Fibroblast of peridontal ligament (primary cell): ENCODE measurements at regions not wholly inside any gene's neighbourhood (a gene's known extent, or its start where the extent isn't known, plus 50 kb on each side); places are given as distances from the start of the nearest gene placed in this dataset.
"Not testable (repeated sequence)": the region's sequence is repeated elsewhere in the genome, so short reads cannot be mapped to it uniquely, and the experiment has no call there.

ENCODE experiments used
- DNase-seq: peaks from one replicate; pipeline ENCODE4 v3.0.0-alpha.2; 2010; ENCODE audit errors: extremely low read depth

DNA sequence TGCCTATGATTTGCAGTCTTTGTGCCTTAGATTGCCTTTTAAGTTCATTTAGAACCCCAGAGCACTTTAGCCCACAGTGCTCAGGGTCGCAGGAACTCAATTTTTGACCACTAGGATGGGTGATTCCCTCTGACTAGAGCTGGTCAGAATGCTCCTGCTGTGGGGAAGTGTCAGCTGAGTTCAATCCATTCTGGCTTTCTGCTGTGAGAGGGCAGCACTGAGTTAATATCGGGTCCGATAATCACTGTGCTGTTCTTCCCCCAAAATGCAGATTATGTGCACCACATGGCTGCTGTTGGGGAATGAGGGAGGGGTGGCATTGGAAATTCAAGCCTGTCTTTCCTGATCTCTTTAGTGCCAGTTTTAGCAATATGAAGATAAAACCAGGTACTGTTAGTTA, 886.4 kb downstream of the DNAJB9 start:
- no peak for DNase-seq

DNA sequence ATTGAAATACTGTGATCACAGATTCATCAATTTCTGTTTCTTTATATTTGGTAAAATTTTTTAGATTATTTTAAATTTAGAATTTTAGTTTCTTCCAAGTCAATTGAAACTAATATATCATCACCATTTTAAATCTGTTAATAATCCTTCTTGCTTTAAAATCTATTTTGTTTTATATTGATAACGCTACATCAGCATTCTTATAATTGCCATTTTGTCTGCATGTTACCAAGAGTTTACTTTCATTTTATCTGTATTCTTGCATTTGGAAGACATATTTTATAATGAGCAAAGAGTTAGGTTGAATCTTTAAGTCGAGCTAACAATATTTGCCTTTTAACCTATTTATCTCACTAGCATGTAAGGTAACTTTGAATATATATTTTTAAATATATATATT, 890.6 kb downstream of the DNAJB9 start:
- no peak for DNase-seq

DNA sequence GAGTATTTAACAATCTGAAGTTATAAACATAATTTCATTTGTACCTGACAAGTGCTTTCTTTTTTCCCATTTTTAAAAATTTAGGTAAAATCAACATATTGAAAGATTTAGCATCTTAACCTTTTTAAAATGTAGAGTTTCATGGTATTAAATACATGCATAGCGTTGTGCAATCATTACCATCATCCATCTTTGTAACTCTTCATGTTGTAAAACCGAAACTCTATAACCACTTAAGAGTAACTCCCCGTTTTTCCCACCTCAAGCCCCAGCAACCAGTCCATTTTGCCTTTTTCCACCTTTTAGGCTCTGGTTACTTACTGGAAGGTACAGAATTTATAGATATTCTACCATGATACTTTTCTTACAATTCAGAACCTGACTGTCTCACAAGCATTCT, 892.5 kb downstream of the DNAJB9 start:
- no peak for DNase-seq

DNA sequence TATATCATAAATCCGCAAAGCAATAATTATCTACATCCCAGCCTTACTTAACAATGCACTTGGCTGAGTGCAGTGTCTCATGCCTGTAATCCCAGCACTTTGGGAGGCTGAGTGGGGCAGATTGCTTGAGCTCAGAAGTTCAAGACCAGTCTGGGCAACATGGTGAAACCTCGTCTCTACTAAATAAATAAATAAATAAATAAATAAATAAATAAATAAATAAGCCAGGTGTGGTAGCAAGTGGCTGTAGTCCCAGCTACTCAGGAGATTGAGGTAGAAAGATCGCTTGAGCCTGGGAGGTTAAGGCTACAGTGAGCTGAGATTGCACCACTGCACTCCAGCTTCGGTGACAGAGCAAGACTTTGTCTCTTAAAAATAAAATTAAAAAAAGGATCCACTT, 898.1 kb downstream of the DNAJB9 start:
- DNase-seq = not testable (repeated sequence)

DNA sequence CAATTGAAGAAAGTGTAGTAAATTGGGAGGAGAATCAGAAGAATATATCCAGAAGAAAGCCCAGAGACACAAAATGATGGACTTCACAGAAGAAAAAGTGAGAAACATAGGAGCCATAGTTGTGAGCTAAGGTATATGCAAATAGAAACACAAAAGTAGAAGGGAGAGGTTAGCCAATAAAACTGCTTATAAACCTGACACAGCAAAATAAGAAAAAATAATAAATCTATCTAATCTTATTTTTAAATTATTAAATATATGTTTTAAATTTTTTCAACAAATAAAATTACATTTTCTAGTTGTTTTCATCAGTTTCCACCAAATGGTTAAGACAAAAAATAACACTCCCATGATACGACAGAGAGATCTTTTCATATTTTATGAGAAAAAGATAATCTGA, 903.5 kb downstream of the DNAJB9 start:
- no peak for DNase-seq

DNA sequence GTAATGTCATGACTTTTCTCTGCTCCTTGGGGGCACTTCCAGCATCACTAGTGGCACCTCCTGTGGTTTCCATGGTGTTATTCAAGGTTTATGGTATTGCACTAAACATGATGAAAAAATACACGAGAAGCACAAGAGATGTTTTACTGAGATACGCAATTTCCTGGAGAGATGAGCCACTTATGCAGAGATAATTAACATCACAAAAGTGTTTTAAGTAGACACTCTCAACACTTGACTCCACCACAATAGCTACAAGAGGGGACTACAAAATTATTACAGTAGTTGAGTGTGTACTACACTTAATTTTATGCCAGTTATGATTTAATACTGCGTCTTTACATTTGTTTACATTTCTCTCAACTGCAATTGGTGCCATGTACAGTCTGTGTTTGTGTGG, 906.7 kb downstream of the DNAJB9 start:
- no peak for DNase-seq

DNA sequence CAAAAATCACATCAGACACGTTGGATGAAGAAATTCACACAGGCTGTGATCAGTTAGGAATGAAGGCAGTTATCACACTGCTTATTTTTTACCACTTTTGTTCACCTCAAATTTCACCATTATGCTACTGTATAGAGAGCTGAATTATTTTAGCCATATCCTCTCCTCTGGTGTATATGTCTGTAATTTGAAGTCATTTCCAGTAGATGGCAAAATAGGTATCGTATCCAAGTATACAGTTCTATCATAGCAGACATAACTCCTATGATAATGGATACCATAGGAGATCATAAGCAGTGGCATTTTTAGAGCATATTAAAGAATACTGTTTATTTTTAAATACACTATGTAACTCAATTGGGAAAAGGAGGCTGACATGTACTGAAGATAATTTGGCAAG, 909.7 kb downstream of the DNAJB9 start:
- no peak for DNase-seq

DNA sequence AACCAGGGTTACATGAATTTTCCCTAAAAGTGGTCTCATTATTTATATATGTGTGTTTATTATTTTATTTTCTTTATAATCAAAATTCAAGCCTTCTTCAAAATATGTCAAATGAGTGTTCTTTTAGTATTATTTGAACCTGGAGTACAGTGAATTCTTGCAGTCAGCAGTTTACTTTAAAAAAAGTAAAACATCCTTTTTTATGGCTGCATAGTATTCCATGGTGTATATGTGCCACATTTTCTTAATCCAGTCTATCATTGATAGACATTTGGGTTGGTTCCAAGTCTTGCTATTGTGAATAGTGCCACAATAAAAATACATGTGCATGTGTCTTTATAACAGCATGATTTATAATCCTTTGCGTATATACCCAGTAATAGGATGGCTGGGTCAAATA, 920.9 kb downstream of the DNAJB9 start:
- not testable (repeated sequence) for DNase-seq

DNA sequence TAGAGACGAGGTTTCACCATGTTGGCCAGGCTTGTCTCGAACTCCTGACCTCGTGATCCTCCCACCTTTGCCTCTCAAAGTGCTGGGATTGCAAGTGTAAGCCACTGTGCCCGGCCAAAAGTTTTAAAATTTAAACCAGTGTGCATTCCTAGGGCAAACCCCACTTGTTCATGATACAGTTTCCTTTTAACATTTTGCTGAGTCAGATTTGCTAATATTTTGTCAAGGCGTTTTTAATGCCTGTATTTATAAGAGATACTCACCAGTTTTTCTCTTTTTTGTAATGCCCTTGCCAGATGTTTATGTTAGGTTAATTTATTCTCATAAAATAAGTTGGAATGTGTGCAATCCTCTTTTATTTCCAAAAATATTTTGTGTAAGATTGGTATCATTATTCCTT, 927.4 kb downstream of the DNAJB9 start:
- no peak for DNase-seq

DNA sequence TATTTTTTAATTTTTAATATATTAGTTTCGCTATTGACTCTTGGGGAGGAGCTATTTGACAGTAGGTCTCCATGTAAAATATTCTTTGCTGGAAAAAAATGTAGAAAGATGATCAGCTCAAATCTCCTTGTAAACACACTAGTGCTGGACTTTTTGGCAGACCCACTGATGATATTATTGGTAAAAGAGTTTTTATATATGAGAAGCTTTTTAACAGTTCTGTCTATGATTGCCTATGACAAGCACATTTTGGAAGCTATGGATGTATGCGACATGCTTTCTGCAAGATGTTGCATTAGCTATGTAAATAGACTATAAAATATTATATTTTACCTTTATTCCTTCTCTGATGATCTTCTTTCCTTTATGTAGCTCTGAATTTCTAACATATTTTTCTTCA, 928.5 kb downstream of the DNAJB9 start:
- no peak for DNase-seq

DNA sequence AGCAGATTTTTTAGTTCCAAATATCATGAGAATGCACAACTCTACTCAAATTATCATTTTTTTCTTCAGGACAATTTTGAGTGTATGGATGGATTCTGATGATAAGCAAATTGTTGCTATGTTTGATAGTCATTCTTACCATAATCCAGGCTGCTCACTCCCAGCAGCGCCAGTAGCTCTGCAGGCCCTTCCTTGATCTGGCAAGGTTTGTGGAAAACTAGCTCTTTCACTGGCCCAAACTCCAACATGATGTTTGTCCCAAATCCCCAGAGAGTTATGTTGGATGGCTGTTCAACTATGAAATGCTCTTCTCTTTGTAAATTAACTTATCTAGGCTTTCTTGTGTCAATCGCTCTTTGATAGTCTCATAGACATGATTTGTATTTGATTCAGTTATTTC, 933.7 kb downstream of the DNAJB9 start:
- DNase-seq = no peak

DNA sequence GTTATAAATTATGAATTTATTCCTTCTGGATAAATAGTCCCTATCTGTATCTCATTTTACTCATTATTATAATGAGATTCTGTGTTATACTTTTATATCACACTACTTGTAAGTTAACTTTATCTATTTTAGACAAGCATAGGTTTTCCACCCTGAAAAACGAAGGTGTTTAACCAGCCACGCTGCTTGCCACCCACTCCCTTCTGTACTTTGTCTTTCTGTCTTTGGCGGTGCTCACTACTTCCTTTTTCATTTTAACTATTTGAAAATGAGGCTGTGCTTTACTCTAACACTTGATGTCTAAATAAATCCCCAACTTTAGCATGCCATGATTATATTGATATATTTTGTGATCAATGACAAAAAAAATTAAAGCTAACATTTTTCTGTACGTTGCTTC, 952.9 kb downstream of the DNAJB9 start:
- no peak for DNase-seq

DNA sequence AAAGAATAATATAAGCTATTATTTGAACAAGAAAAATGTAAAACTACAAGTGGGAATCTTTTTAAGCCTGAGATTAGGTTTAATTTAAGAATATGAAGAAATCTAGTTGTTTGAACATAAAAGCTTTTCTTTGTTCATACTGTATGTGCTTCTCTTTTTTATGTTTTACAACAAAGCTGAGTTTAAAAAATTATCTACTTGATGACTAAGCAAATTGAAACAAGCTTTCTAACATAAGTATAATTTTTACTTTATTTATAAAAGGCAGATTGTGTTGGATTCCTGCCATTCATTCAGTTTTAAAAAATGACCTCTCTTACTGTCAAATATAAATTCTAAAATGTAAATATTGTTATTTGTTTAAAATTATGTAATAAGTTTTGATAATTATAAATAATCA, 958.2 kb downstream of the DNAJB9 start:
- DNase-seq = no peak

DNA sequence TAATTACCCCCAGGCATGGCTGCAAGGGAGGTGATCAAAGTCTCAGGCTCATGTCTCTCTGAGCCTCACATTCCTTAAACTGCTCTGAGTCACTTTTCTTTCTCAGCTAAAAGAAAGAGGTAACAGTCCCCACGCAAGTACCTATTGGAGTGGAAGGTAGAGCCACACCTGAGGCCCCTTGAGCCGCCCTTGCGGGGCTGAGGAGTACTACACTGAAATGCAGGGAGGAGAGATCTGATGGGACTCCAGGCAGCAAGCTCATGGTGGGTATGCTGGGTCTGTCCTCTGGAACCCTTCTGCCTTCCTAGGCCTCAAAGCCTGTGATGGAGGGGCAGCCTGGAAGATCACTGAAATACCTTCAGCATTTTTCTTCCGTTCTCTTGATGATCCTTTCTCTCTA, 960.0 kb downstream of the DNAJB9 start:
- DNase-seq = no peak

DNA sequence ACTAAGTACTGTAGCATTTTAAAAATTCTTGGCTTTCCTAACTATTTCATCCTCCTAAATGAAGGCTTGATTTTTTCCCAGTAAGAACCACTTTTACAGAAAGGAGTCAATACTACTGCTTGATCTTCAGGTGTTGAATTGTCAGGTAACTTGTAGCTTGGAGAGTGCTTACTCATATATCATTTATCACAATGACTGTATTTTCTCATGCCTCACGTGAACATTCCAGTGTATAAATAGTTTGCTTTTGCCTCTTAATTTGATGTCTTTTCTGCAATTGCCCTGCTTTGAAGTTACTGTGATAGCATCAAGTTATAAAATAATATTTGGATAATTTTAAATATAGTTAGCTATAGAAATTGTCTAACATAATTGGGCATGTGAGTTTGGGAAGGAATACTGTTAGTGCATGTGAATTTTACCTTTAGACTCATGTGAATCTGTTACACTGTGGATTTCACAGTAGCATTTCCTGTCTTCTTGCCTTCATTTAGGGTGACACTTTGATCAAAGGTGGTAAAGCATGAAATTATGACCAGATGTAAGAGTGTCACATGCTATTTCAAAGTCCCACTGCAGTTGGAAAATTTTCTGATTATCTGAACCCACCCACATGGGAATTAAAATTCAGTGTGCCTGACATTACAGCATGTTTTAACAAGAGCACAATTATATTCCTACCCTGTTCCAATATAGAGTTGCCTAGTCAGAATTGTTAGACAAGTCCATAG, 962.8 kb downstream of the DNAJB9 start:
- no peak for DNase-seq

DNA sequence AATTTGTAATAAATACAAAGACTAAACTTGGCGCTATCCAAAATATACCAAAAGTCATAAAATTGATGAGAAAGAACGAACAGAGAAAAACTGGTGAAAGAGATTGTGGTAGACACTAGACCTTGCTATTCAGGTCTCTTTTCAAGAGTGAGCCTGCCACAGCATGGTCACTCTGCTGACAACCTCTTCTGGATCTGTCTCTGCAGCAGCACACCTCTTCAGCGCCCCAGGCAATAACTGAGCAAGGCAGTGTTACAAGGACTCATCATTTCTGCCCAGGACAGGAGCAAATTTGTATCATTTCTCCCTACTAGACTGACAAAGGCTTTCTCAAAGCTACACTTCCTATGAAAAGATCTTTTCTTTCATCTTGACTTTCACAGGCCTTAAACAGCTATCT, 976.0 kb downstream of the DNAJB9 start:
- DNase-seq = no peak

DNA sequence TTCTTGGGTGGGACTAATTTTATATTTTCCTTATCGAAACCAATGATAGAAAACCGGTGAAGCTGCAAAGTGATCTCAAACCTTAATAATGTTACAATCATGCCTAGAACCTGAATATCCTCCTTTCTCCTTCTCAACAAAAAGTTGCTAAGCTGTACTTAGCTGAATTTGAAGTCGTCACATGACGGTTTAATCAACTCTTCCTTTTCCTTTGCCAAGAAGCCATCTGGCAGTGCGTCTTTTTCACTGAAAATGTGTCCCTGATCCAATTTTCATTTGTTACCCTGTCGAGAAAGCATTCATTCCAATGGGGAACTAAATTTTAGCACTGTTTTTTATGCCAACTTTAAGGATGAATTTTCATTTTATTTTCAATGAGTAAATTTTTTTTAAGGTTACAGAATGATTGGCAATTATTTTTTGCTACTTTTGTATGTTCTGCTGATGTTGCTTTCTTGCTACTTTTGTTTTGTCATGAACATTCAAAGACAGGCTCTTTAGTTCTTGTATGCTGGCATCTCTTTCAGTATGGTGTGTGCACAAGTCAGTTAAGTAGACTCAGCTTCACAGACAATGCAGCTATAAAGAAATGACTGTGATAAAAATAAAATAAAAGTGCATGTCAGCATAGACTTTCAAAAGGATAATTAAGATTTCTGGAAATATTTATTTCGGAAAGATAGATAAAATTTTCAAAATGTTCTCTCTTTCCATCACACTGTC, 980.0 kb downstream of the DNAJB9 start:
- DNase-seq = no peak

DNA sequence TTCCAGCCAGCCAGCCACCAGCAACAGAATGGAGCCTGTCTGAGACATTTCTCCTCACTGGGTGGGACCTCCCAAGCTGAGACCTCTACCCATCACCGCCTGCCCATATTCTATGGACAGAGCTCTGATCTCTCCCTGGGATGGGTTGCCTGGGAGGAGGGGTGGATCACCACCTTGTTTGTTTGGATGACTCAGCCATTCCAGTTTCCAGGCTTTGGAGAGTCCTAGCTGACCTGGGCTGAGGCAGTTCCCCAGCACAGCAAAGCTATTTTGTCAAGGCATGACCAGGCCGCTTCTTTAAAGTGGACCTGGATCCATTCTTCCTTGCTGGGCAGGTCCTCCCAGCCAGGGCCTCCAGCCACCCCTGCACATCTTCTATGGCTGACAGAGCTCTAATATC, 982.3 kb downstream of the DNAJB9 start:
- no peak for DNase-seq

DNA sequence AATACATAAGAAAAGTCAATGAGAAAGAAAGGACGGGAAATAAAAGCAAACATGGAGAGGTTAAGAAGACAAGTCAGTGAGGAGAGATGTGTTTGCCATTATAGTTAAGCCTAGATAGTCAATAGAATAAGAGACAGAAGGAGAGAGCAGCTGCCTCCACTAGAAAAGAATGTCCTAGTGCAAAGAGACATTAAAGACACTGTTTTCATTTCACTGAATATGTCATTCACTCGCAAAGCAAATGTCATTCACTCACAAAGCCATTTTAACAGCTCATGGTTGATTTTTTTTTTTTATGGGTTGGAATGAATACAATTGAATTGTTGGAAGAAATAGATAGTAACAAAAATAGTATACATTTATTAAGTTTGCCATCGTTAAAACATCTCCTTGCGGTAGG, 1007.6 kb downstream of the DNAJB9 start:
- no peak for DNase-seq

DNA sequence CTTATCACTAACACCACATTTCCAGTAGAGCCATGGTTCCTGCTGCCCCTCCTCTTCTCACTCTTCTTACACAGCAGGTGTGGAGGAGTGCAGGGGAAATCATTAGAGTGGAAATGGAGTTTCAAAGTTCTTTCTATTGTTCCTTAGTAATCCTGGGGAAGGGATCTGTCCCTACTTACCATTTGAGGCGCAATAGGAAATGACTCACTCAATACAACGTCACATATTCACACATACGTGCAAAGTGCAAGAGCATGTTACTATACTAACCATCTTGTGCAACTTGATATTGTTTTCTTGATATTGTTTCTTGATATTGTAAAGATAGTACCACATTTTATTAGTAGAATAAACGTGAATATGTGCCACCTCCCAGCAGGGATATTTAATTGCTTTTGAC, 1010.2 kb downstream of the DNAJB9 start:
- DNase-seq = no peak

DNA sequence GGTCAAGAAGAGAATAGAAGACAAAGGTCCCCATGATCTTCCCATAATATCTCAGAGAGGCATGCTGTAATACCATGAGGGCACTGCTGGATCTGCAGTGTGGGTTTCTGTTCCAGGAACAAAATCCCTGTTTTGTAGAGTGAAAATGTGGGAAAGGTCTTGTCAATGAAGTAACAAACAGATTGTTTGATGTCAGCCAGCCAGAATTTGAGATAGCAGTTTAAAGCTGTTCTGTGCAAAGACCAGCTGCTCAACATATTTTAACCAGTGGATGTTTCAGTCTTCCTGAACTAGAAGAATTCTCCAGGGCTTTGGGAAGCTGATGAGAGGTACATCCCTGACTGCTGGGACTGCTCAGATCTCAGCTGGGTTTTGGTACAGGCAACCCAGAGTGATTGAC, 1012.5 kb downstream of the DNAJB9 start:
- no peak for DNase-seq

DNA sequence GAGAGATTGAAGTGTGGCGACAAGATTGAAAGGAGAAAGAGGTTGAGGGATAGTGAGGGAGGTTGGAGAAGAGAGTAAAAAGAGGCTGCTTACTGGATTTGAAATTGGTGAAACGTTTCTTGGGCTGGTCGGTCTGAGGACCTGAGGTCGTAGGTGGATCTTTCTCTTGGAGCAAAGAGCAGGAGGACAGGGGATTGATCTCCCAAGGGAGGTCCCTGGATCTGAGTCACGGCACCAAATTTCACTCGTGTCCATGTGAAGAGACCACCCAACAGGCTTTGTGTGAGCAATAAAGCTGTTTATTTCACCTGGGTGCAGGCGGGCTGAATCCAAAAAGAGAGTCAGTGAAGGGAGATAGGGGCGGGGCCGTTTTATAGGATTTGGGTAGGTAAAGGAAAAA, 1027.3 kb downstream of the DNAJB9 start:
- not testable (repeated sequence) for DNase-seq

DNA sequence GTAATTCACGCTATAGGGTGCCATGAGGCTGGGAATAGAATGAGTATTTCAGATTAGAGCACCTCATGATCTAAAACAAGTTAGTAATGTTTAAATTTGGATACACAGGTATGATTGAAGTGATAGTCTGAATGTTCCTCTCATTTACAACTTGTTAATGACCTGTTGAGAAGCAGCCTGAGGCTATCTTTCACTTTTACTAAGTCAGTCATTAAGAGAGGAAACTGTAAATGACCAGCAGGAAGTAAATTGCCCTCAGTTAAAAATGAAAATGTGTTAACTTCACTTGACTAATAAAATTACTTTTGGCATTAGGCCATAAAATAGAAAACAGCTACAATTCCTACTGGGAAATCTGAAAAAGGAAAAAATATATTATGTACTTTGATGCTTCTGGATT, 1042.0 kb downstream of the DNAJB9 start:
- no peak for DNase-seq
